ENCODE measurements at regions not wholly inside any gene's neighbourhood (a gene's known extent, or its start where the extent isn't known, plus 50 kb on each side); places are given as distances from the start of the nearest gene placed in this dataset.

DNA sequence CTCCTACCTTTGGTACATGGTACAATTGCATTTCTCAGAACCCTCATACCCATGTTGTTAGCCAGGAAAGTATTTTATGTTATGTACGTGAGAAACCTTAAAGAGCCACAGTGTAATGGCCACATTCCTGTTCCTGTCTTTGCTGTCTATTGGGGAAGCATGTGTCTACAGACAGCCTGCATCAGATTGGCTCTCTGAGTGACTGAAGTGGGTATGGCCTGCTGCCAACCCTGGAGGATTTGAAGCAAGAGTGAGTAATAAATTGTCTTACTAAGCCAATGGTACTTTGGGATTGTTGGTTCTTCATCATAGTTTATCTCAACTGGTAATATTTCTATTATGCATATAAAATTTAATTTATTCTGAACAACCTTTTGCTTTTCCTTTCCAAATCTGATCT, 574.1 kb downstream of the LMO7 start:
- TF ChIP-seq, protein P1, sequence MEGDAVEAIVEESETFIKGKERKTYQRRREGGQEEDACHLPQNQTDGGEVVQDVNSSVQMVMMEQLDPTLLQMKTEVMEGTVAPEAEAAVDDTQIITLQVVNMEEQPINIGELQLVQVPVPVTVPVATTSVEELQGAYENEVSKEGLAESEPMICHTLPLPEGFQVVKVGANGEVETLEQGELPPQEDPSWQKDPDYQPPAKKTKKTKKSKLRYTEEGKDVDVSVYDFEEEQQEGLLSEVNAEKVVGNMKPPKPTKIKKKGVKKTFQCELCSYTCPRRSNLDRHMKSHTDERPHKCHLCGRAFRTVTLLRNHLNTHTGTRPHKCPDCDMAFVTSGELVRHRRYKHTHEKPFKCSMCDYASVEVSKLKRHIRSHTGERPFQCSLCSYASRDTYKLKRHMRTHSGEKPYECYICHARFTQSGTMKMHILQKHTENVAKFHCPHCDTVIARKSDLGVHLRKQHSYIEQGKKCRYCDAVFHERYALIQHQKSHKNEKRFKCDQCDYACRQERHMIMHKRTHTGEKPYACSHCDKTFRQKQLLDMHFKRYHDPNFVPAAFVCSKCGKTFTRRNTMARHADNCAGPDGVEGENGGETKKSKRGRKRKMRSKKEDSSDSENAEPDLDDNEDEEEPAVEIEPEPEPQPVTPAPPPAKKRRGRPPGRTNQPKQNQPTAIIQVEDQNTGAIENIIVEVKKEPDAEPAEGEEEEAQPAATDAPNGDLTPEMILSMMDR (optimal IDR thresholded peaks at IDR 0.05 in 1 of 3, IDR thresholded peaks at IDR 0.05 in 1 of 3, conservative IDR thresholded peaks at IDR 0.05 in 1 of 3; ENCODE audit: extremely low read depth in 1 of 3, insufficient read depth in 2 of 3, low read length in 3 of 3) = no peak
- no peak for TF ChIP-seq EZH2 (IDR thresholded peaks at IDR 0.05; ENCODE audit: low read length)
